Kasumi-1 (cell line): ENCODE measurements at regions not wholly inside any gene's neighbourhood (a gene's known extent, or its start where the extent isn't known, plus 50 kb on each side); places are given as distances from the start of the nearest gene placed in this dataset.
A peak's percentile ranks its signal among the peaks of the same experiment; 100 is the strongest.

ENCODE experiments used
- DNase-seq, 2 experiments: peaks; one replicate each; lab custom pipeline; 2025; lab: John Stamatoyannopoulos, UW

- DNase-seq: no peak
Observed at GRCh38 chr20:7250337-7250736, 482.9 kb downstream of the BMP2 start.

GRCh38 chr20:7257099-7257498, 489.6 kb downstream of the BMP2 start:
- DNase-seq: no peak

- DNase-seq: no peak
Observed at GRCh38 chr20:7257692-7258466, 490.4 kb downstream of the BMP2 start.

GRCh38 chr20:7262803-7263202, 495.3 kb downstream of the BMP2 start:
- DNase-seq: no peak

- DNase-seq: no peak
Observed at GRCh38 chr20:7264137-7264536, 496.7 kb downstream of the BMP2 start.

- DNase-seq: no peak
Observed at GRCh38 chr20:7269452-7269851, 502.0 kb downstream of the BMP2 start.

GRCh38 chr20:7272512-7272911, 505.0 kb downstream of the BMP2 start:
- DNase-seq: no peak

GRCh38 chr20:7274870-7275269, 507.4 kb downstream of the BMP2 start:
- DNase-seq: no peak

GRCh38 chr20:7275645-7276237, 508.3 kb downstream of the BMP2 start:
- no peak for DNase-seq

- peak; percentile 66 to 81 for DNase-seq
Observed at GRCh38 chr20:7285918-7286556, 518.6 kb downstream of the BMP2 start.

- DNase-seq: no peak
Observed at GRCh38 chr20:7291323-7291943, 523.9 kb downstream of the BMP2 start.

GRCh38 chr20:7291946-7292345, 524.5 kb downstream of the BMP2 start:
- DNase-seq: no peak

GRCh38 chr20:7294816-7295360, 527.4 kb downstream of the BMP2 start:
- DNase-seq: no peak

- DNase-seq: no peak
Observed at GRCh38 chr20:7301807-7302206, 534.3 kb downstream of the BMP2 start.

- DNase-seq: no peak
Observed at GRCh38 chr20:7302250-7302649, 534.8 kb downstream of the BMP2 start.

GRCh38 chr20:7305976-7306375, 538.5 kb downstream of the BMP2 start:
- no peak for DNase-seq

GRCh38 chr20:7308163-7308562, 540.7 kb downstream of the BMP2 start:
- DNase-seq: no peak

- no peak for DNase-seq
Observed at GRCh38 chr20:7313047-7313446, 545.6 kb downstream of the BMP2 start.

GRCh38 chr20:7323957-7324356, 556.5 kb downstream of the BMP2 start:
- DNase-seq: no peak

GRCh38 chr20:7327810-7328209, 560.3 kb downstream of the BMP2 start:
- no peak for DNase-seq

GRCh38 chr20:7330850-7331249, 563.4 kb downstream of the BMP2 start:
- no peak for DNase-seq

- no peak for DNase-seq
Observed at GRCh38 chr20:7332169-7332568, 564.7 kb downstream of the BMP2 start.

- no peak for DNase-seq
Observed at GRCh38 chr20:7333841-7334240, 566.4 kb downstream of the BMP2 start.
